Spleen (tissue), 7 donors: ENCODE measurements at regions not wholly inside any gene's neighbourhood (a gene's known extent, or its start where the extent isn't known, plus 50 kb on each side); places are given as distances from the start of the nearest gene placed in this dataset.

ENCODE experiments used
- POLR2A ChIP-seq, 3 donors: fragments of 450-650 bp; IDR thresholded peaks; one replicate each; pipeline ENCODE4 v1.5.1; 2017; ENCODE audit warnings: antibody characterized with exemption in 3 of 3, mild to moderate bottlenecking in 1 of 3
- TF ChIP-seq, protein P1 (sequence below), 11 experiments: fragments of 200-600 bp in 7 of 11; fragments of 450-650 bp in 4 of 11; sonication (generic) in 4 of 11; IDR thresholded peaks in 8 of 11; conservative IDR thresholded peaks in 3 of 11; 1 replicate in 7 of 11; 2 replicates in 4 of 11; pipeline versions ENCODE4 v1.4.0 to v1.8.0; 2016 to 2021; ENCODE audit warnings: antibody characterized with exemption in 11 of 11, inconsistent platforms in 4 of 11, mild to moderate bottlenecking in 1 of 11
- donor health status: DM: no; HTN: no; CAD: no; lungs with moderate emphysema.
- donor health status: DM: no; HTN: no; CAD: no.
- donor health status: DM: no; HTN: no; CAD: no.

GRCh38 chr11:115778928-115779650 is 274.9 kb upstream of the CADM1 start:
- TF ChIP-seq POLR2A (IDR thresholded peaks at IDR 0.05): no peak
- TF ChIP-seq, protein P1, sequence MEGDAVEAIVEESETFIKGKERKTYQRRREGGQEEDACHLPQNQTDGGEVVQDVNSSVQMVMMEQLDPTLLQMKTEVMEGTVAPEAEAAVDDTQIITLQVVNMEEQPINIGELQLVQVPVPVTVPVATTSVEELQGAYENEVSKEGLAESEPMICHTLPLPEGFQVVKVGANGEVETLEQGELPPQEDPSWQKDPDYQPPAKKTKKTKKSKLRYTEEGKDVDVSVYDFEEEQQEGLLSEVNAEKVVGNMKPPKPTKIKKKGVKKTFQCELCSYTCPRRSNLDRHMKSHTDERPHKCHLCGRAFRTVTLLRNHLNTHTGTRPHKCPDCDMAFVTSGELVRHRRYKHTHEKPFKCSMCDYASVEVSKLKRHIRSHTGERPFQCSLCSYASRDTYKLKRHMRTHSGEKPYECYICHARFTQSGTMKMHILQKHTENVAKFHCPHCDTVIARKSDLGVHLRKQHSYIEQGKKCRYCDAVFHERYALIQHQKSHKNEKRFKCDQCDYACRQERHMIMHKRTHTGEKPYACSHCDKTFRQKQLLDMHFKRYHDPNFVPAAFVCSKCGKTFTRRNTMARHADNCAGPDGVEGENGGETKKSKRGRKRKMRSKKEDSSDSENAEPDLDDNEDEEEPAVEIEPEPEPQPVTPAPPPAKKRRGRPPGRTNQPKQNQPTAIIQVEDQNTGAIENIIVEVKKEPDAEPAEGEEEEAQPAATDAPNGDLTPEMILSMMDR (IDR thresholded peaks at IDR 0.05 in 8 of 11, conservative IDR thresholded peaks at IDR 0.05 in 3 of 11): no peak
